HCT116 (cell line): ENCODE measurements at regions not wholly inside any gene's neighbourhood (a gene's known extent, or its start where the extent isn't known, plus 50 kb on each side); places are given as distances from the start of the nearest gene placed in this dataset.

Experiments used
- ATAC-seq: fragments of 200-7000 bp; cut with Tn5 transposase; 2 replicates; pipeline ENCODE4 v1.9.1; 2020; ENCODE audit warnings: mild to moderate bottlenecking, moderate library complexity
- BruUV-seq: library from RNA; stranded (reverse); fragments of 400-500 nt; replicated peaks from 2 replicates; lab custom pipeline; 2021; lab: Mats Ljungman, UMichigan
- CTCF ChIA-PET: fragments of 300-600 bp; sonication (Branson Sonifier 250); formaldehyde crosslinking; loops from one replicate; lab custom pipeline; 2021; ENCODE audit warnings: antibody characterized with exemption; lab: Charles Lee
- POLR2A ChIA-PET: fragments of 300-600, 350-600 bp; sonication (Branson Sonifier 250); formaldehyde crosslinking; loops from one replicate; lab custom pipeline; 2021; ENCODE audit warnings: antibody characterized with exemption; lab: Charles Lee
- RAD21 ChIA-PET, 2 experiments: fragments of 300-600 bp; sonication (Branson Sonifier 250); formaldehyde crosslinking; loops; one replicate each; lab custom pipeline; 2023; ENCODE audit warnings: low total read pairs in 2 of 2; ENCODE audit not compliant: uncharacterized antibody in 2 of 2, unreplicated experiment in 2 of 2, low non-redundant PET in 1 of 2; lab: Charles Lee
- DNase-seq: peaks from one replicate; pipeline ENCODE4 v3.0.0-alpha.2; 2010; ENCODE audit warnings: low read depth, low spot score
- H2AFZ ChIP-seq: fragments of 200-600 bp; shearing (Covaris generic), sonication (generic); 2 replicates; pipeline ENCODE4 v1.6.1; 2017; ENCODE audit warnings: low read depth, mixed run types, mixed read lengths, antibody characterized with exemption, low read length; ENCODE audit not compliant: poor library complexity, severe bottlenecking
- H3K27ac ChIP-seq: 2 replicates; pipeline ENCODE4 v1.5.1; 2012; ENCODE audit warnings: low read depth, low read length
- H3K27me3 ChIP-seq: fragments of 200-600 bp; sonication (generic); 2 replicates; pipeline ENCODE4 v1.6.1; 2016; ENCODE audit warnings: mixed run types, low read length, mixed read lengths; ENCODE audit not compliant: insufficient read depth
- H3K36me3 ChIP-seq, 2 experiments: fragments of 200-500 bp in 1 of 2; fragments of 200-600 bp in 1 of 2; sonication (Bioruptor generic) in 1 of 2; sonication (generic) in 1 of 2; 2 replicates each; pipeline versions ENCODE4 v1.5.1 to v1.6.1; 2014 to 2016; ENCODE audit warnings: low read length in 2 of 2, inconsistent platforms in 1 of 2, mixed read lengths in 1 of 2, mixed run types in 1 of 2; ENCODE audit not compliant: insufficient read depth in 2 of 2, control insufficient read depth in 1 of 2
- H3K4me1 ChIP-seq, 2 experiments: fragments of 200-600 bp in 1 of 2; sonication (generic) in 1 of 2; 2 replicates each; pipeline versions ENCODE4 v1.5.1 to v1.6.1; 2012 to 2017; ENCODE audit warnings: low read length in 2 of 2, inconsistent platforms in 1 of 2, mild to moderate bottlenecking in 1 of 2, mixed read lengths in 1 of 2, mixed run types in 1 of 2, moderate library complexity in 1 of 2; ENCODE audit not compliant: insufficient read depth in 2 of 2, control insufficient read depth in 1 of 2
- H3K4me2 ChIP-seq: fragments of 200-600 bp; sonication (generic); 2 replicates; pipeline ENCODE4 v1.6.1; 2017; ENCODE audit warnings: mixed run types, low read length, mixed read lengths
- H3K4me3 ChIP-seq, 2 experiments: fragments of 200-600 bp in 1 of 2; sonication (generic) in 1 of 2; replicated peaks in 1 of 2; 2 replicates each; pipeline ENCODE4 v1.5.1; 2011 to 2016; ENCODE audit warnings: low read length in 2 of 2, control low read depth in 1 of 2, low read depth in 1 of 2, mild to moderate bottlenecking in 1 of 2, mixed read lengths in 1 of 2, mixed run types in 1 of 2
- H3K79me2 ChIP-seq: fragments of 200-600 bp; sonication (generic); 2 replicates; pipeline ENCODE4 v1.6.1; 2017; ENCODE audit warnings: mild to moderate bottlenecking, mixed run types, low read length, moderate library complexity, mixed read lengths; ENCODE audit not compliant: insufficient read depth
- H3K9ac ChIP-seq: fragments of 200-600 bp; sonication (generic); 2 replicates; pipeline ENCODE4 v1.6.1; 2016; ENCODE audit warnings: low read length, mixed read lengths
- H3K9me2 ChIP-seq: fragments of 200-600 bp; sonication (generic), shearing (Covaris generic); 2 replicates; pipeline ENCODE4 v1.6.1; 2017; ENCODE audit warnings: mixed run types, mild to moderate bottlenecking, moderate library complexity; ENCODE audit not compliant: insufficient read depth
- H3K9me3 ChIP-seq, 2 experiments: fragments of 200-500 bp in 1 of 2; fragments of 200-600 bp in 1 of 2; sonication (Bioruptor generic) in 1 of 2; sonication (generic) in 1 of 2; 2 replicates each; pipeline ENCODE4 v1.6.1; 2014 to 2017; ENCODE audit warnings: low read length in 2 of 2, mixed read lengths in 2 of 2, inconsistent platforms in 1 of 2, low read depth in 1 of 2, mild to moderate bottlenecking in 1 of 2, mixed run types in 1 of 2, moderate library complexity in 1 of 2; ENCODE audit not compliant: control insufficient read depth in 1 of 2, insufficient read depth in 1 of 2
- H4K20me1 ChIP-seq: fragments of 200-600 bp; sonication (generic), shearing (Covaris generic); 2 replicates; pipeline ENCODE4 v1.6.1; 2017; ENCODE audit warnings: mixed run types, mild to moderate bottlenecking, moderate library complexity; ENCODE audit not compliant: insufficient read depth
- ATF3 ChIP-seq: IDR thresholded peaks from 2 replicates; pipeline ENCODE4 v1.6.1; 2012
- CTCF ChIP-seq, 3 experiments: fragments of 200-600 bp in 1 of 3; sonication (generic) in 1 of 3; IDR thresholded peaks in 2 of 3; conservative IDR thresholded peaks in 1 of 3; 2 replicates each; pipeline ENCODE4 v1.5.1; 2012 to 2017; ENCODE audit warnings: low read depth in 2 of 3, low read length in 2 of 3, antibody characterized with exemption in 1 of 3, borderline replicate concordance in 1 of 3, control low read depth in 1 of 3, mild to moderate bottlenecking in 1 of 3, mixed read lengths in 1 of 3, mixed run types in 1 of 3, moderate library complexity in 1 of 3; ENCODE audit not compliant: insufficient read depth in 1 of 3
- RAD21 ChIP-seq: IDR thresholded peaks from 2 replicates; pipeline ENCODE4 v1.6.1; 2012; ENCODE audit warnings: low read depth, mild to moderate bottlenecking
- SP1 ChIP-seq: IDR thresholded peaks from 2 replicates; pipeline ENCODE4 v1.6.1; 2012; ENCODE audit warnings: low read depth
- YY1 ChIP-seq: IDR thresholded peaks from 2 replicates; pipeline ENCODE4 v1.6.1; 2011; ENCODE audit warnings: low read length, low read depth, moderate library complexity, mild to moderate bottlenecking; ENCODE audit not compliant: insufficient replicate concordance; ENCODE audit errors: extremely low read depth
- intact Hi-C: fragments of 100-400 bp; cut with micrococcal nuclease; formaldehyde crosslinking; loops from 2 replicates; pipeline ENCODE4 v1.10.0; 2022
- TF ChIP-seq, protein P1 (sequence below): IDR thresholded peaks from 2 replicates; pipeline ENCODE4 v1.6.1; 2012

DNA sequence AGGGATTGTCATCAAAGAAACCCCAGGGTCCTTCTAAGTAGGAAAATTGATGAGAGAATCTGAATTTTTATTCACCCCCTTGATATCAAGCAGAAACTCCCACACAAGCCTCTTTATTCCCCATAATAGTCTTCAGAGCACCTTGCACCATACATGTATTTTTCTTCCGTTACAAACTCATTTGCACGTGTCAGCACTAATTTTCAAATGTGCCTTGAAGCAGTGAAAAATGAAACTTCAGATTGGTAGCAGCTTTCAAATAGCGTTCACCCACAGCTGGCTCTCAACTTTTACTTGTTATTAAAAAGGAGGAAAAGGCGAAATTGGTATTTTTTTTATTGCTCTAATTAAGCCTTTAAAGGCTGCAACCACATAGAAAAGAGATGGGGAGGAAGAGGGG lies 343.0 kb upstream of the TENM4 start:
- intact Hi-C loops, result no loop called here
- RAD21 ChIA-PET, result no interaction called here
- ATAC-seq, result no peak

More for the DNA sequence above, 343.0 kb upstream of the TENM4 start:
- POLR2A ChIA-PET, result no interaction called here
- Histone ChIP-seq H3K27me3 (no peaks in the 10 kb centered on the region), H3K36me3 (no peaks in the 10 kb centered on the region), H3K9ac (no peak overlapping the region), H3K79me2 (no peaks in the 10 kb centered on the region), H3K27ac (no peak overlapping the region), H3K4me1 (no peaks in the 10 kb centered on the region), H3K4me3 (no peak overlapping the region), H4K20me1 (no peaks in the 10 kb centered on the region), H3K4me2 (no peak overlapping the region), H3K9me2 (no peaks in the 10 kb centered on the region), H2AFZ (no peak overlapping the region), H3K9me3 (peaks cover 0 to 26% of the 10 kb centered on the region in 2 experiments; a peak in 2 of 4 replicates)
- CTCF ChIA-PET, result no interaction called here
- DNase-seq, result no peak
- BruUV-seq, result no TSS peak
- TF ChIP-seq CTCF (IDR thresholded peaks at IDR 0.05 in 2 of 3, conservative IDR thresholded peaks at IDR 0.05 in 1 of 3; ENCODE audit: borderline replicate concordance in 1 of 3, insufficient read depth in 1 of 3, low read depth in 2 of 3, low read length in 2 of 3), result no peak
- TF ChIP-seq YY1, result no peak
- TF ChIP-seq, protein P1, sequence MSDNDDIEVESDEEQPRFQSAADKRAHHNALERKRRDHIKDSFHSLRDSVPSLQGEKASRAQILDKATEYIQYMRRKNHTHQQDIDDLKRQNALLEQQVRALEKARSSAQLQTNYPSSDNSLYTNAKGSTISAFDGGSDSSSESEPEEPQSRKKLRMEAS, result no peak
- no peak for TF ChIP-seq SP1
- no peak for TF ChIP-seq RAD21
- no peak for TF ChIP-seq ATF3
